HEK293T (cell line): ENCODE measurements at regions not wholly inside any gene's neighbourhood (a gene's known extent, or its start where the extent isn't known, plus 50 kb on each side); places are given as distances from the start of the nearest gene placed in this dataset.

Source experiments
- ARNT ChIP-seq: fragments of 450-650 bp; IDR thresholded peaks from 2 replicates; pipeline ENCODE4 v1.6.1; 2017; ENCODE audit warnings: mild to moderate bottlenecking
- BHLHE40 ChIP-seq: fragments of 450-650 bp; IDR thresholded peaks from 2 replicates; pipeline ENCODE4 v1.6.1; 2016; ENCODE audit warnings: mild to moderate bottlenecking, moderate library complexity, borderline replicate concordance
- CTBP1 ChIP-seq: fragments of 450-650 bp; IDR thresholded peaks from 2 replicates; pipeline ENCODE4 v1.6.1; 2016; ENCODE audit warnings: borderline replicate concordance
- ELF4 ChIP-seq: fragments of 450-650 bp; IDR thresholded peaks from 2 replicates; pipeline ENCODE4 v1.6.1; 2017; ENCODE audit warnings: antibody characterized with exemption
- FOXA1 ChIP-seq: fragments of 450-650 bp; IDR thresholded peaks from 2 replicates; pipeline ENCODE4 v1.6.1; 2016; ENCODE audit warnings: mild to moderate bottlenecking
- FOXK2 ChIP-seq: fragments of 450-650 bp; IDR thresholded peaks from 2 replicates; pipeline ENCODE4 v1.6.1; 2016; ENCODE audit warnings: mild to moderate bottlenecking
- FOXM1 ChIP-seq: fragments of 450-650 bp; IDR thresholded peaks from 2 replicates; pipeline ENCODE4 v1.6.1; 2017; ENCODE audit warnings: mild to moderate bottlenecking, borderline replicate concordance
- HDGF ChIP-seq: fragments of 450-650 bp; IDR thresholded peaks from 2 replicates; pipeline ENCODE4 v1.6.1; 2017; ENCODE audit warnings: antibody characterized with exemption, borderline replicate concordance
- L3MBTL2 ChIP-seq: fragments of 450-650 bp; conservative IDR thresholded peaks from 2 replicates; pipeline ENCODE4 v1.6.1; 2016; ENCODE audit warnings: mild to moderate bottlenecking
- NFRKB ChIP-seq: fragments of 450-650 bp; IDR thresholded peaks from 2 replicates; pipeline ENCODE4 v1.6.1; 2016; ENCODE audit warnings: mild to moderate bottlenecking, moderate library complexity
- PKNOX1 ChIP-seq: fragments of 450-650 bp; IDR thresholded peaks from 2 replicates; pipeline ENCODE4 v1.6.1; 2016
- SP1 ChIP-seq: fragments of 450-650 bp; IDR thresholded peaks from 2 replicates; pipeline ENCODE4 v1.6.1; 2017
- SUZ12 ChIP-seq: fragments of 450-650 bp; IDR thresholded peaks from 2 replicates; pipeline ENCODE4 v1.6.1; 2016; ENCODE audit warnings: mild to moderate bottlenecking
- TARDBP ChIP-seq: fragments of 450-650 bp; IDR thresholded peaks from 2 replicates; pipeline ENCODE4 v1.6.1; 2016

DNA sequence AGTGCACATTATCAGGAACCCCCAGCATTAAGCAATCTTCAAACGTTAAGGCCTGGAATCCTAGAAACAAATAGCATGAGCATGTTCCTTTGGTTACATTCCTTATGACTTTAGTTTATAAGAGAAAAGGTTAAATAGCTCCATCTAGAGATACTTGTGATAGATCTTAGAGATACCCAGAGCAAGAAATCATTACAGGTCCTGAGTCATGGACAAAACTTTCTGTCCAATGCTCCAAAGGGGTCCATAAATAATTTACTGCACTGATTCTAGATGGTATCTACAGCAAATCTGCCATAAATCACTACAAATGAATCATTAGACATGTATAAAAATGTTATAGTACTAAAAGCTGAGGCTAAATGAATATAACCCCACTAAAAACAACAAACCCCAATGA lies 139.6 kb downstream of the HTR1A start:
- TF ChIP-seq FOXA1 (no peak), BHLHE40 (no peak), SP1 (no peak), CTBP1 (no peak), TARDBP (no peak), NFRKB (no peak), FOXM1 (no peak), FOXK2 (no peak), SUZ12 (no peak), ELF4 (no peak), L3MBTL2 (no peak), PKNOX1 (no peak), ARNT (no peak), HDGF (no peak)
